Mononuclear cell (primary cell): ENCODE measurements at regions not wholly inside any gene's neighbourhood (a gene's known extent, or its start where the extent isn't known, plus 50 kb on each side); places are given as distances from the start of the nearest gene placed in this dataset.

Experiments
- H3K27me3 ChIP-seq: 2 replicates; pipeline ENCODE4 v1.6.0; 2011; ENCODE audit warnings: low read length, control low read depth; ENCODE audit not compliant: insufficient read depth
- H3K4me1 ChIP-seq: 2 replicates; pipeline ENCODE4 v1.5.1; 2011; ENCODE audit warnings: mild to moderate bottlenecking, low read length, control low read depth; ENCODE audit not compliant: insufficient read depth
- H3K4me3 ChIP-seq: 2 replicates; pipeline ENCODE4 v1.5.1; 2011; ENCODE audit warnings: mild to moderate bottlenecking, low read length, moderate library complexity
- H3K9me3 ChIP-seq: 2 replicates; pipeline ENCODE4 v1.5.1; 2011; ENCODE audit warnings: low read depth, mild to moderate bottlenecking, control low read depth, low read length

DNA sequence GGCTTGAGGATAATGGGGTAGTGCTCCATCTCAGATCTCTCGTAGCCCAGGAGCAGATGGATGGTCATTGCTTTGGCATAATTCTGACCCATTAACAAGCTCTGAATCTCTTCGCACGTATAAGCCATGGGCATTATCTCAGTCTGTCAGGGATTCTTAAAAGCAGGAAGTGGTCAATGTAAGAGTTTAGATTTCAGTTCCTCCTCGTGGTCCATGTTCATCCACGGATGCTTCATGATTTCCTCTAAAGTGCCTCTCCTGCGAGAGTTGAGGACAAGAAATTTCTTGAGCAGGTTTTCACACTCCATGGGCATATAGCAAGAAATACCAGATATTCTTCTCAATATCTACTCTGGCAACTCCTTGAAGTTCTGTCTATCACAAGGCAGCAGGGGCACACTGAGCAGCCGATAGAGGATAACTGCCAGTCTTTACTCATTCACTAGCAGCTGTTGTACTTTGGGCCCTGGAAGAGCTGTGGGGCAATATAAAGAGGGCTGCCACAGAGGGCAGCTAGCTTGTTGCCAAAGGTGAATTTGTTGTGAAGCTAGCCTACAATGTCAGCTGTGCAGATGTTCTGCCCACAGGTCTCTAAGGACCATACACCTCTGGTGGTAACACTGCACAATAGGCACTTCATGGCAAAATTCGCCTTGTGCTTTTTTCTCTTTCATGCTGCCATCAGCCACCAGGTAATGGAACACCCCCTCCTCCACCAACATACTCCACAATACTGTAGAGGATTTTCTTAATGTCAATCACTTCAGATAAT is 52.0 kb upstream of the WDR17 start:
- peaks cover 23% of the 10 kb centered on the region for H3K4me1 ChIP-seq
- no peaks in the 10 kb centered on the region for H3K9me3 ChIP-seq
- H3K27me3 ChIP-seq = no peaks in the 10 kb centered on the region
- no peak overlapping the region for H3K4me3 ChIP-seq

DNA sequence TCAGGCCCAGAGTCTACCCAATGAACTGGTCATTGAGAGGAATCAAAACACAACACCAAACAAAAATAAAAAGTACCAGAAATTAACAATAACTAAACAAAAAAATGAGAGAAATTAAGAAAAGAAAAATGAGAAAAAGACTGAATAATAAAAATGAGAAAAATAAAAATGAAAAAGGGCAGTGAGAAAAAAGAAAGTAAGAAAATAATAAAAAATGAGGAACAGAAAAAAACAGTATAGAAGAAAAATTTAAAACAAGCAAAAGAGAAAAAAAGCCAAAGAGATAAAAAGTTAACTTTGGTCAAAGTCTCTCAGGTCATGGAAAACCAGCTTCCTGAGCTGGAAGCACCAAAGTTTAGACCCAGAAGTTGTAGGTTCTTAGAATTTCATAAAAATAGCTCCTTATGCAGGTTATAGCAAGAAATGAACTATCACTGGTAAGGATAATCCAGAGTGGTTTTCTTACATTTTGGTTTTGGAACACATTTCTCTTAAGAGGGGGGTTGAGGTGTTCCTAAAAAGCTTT is 51.0 kb upstream of the WDR17 start:
- no peaks in the 10 kb centered on the region for H3K9me3 ChIP-seq
- H3K4me1 ChIP-seq = peaks cover 23% of the 10 kb centered on the region
- H3K4me3 ChIP-seq = no peak overlapping the region
- H3K27me3 ChIP-seq = no peaks in the 10 kb centered on the region
